ENCODE measurements at regions not wholly inside any gene's neighbourhood (a gene's known extent, or its start where the extent isn't known, plus 50 kb on each side); places are given as distances from the start of the nearest gene placed in this dataset.

DNA sequence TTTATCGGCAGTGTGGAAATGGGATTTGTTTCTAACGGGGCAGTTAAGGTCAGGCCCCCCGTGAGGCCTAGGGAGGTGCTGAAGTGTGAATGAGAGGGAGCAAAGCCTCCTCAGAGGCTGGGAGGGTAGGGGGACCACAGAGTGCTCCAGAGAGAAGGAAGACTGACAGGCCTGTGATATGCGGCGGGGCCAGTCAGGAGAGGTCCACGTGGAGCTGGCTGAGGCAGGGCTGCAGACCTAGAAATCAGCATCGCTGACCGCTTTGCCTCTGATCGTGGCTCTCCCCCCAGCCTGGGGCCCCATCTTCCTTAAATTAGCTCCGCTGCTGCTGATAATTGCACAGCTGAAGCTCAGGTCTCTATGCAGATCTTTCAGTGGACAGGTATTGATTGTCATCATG is 240.8 kb upstream of the PWP1 start:
- WGBS (ENCODE audit: insufficient coverage, low coverage, missing lambda C conversion rate), result 5% methylated on average over 10 of the region's 10 CpGs
- Histone ChIP-seq H3K36me3 (ENCODE audit: control insufficient read depth, insufficient read depth, low read length) (no peaks in the 10 kb centered on the region), H3K9me1 (ENCODE audit: control insufficient read depth, insufficient read depth, low read length) (no peaks in the 10 kb centered on the region), H3K4me3 (no peak overlapping the region), H3K9ac (ENCODE audit: insufficient read depth in 1 of 2, low read depth in 2 of 2, low read length in 2 of 2) (no peak overlapping the region), H3K9me3 (replicated peaks; ENCODE audit: control insufficient read depth, insufficient read depth, low read depth, low read length) (no peaks in the 10 kb centered on the region), H4K20me1 (replicated peaks; ENCODE audit: control insufficient read depth, insufficient read depth, low read length) (no peaks in the 10 kb centered on the region), H3K79me2 (ENCODE audit: control insufficient read depth, insufficient read depth, low read length) (no peaks in the 10 kb centered on the region), H3K4me1 (replicated peaks in 1 of 2; ENCODE audit: control insufficient read depth in 2 of 2, insufficient read depth in 2 of 2, low read length in 2 of 2) (no peaks in the 10 kb centered on the region), H3K4me2 (ENCODE audit: insufficient read depth, low read length) (no peak overlapping the region), H3K27me3 (ENCODE audit: control insufficient read depth in 2 of 2, insufficient read depth in 2 of 2, low read length in 2 of 2) (peaks cover 0 to 16% of the 10 kb centered on the region in 2 experiments; a peak in 3 of 5 replicates), H3K27ac (ENCODE audit: extremely low read depth, low read depth, low read length) (no peak overlapping the region), H2AFZ (ENCODE audit: low read depth, low read length) (no peak overlapping the region)
- no peak for ATAC-seq
- no TSS peak for BruUV-seq (replicated peaks)
- ChIA-PET CTCF (ENCODE audit: low intra/inter-chr PET ratio) (no interaction called here), POLR2A (interaction anchor here (0.7 kb wide), 1 partner anchor 11 kb away, joined by 3 read pairs; no protein-coding TSS in a partner anchor)
- TF ChIP-seq, protein P1, sequence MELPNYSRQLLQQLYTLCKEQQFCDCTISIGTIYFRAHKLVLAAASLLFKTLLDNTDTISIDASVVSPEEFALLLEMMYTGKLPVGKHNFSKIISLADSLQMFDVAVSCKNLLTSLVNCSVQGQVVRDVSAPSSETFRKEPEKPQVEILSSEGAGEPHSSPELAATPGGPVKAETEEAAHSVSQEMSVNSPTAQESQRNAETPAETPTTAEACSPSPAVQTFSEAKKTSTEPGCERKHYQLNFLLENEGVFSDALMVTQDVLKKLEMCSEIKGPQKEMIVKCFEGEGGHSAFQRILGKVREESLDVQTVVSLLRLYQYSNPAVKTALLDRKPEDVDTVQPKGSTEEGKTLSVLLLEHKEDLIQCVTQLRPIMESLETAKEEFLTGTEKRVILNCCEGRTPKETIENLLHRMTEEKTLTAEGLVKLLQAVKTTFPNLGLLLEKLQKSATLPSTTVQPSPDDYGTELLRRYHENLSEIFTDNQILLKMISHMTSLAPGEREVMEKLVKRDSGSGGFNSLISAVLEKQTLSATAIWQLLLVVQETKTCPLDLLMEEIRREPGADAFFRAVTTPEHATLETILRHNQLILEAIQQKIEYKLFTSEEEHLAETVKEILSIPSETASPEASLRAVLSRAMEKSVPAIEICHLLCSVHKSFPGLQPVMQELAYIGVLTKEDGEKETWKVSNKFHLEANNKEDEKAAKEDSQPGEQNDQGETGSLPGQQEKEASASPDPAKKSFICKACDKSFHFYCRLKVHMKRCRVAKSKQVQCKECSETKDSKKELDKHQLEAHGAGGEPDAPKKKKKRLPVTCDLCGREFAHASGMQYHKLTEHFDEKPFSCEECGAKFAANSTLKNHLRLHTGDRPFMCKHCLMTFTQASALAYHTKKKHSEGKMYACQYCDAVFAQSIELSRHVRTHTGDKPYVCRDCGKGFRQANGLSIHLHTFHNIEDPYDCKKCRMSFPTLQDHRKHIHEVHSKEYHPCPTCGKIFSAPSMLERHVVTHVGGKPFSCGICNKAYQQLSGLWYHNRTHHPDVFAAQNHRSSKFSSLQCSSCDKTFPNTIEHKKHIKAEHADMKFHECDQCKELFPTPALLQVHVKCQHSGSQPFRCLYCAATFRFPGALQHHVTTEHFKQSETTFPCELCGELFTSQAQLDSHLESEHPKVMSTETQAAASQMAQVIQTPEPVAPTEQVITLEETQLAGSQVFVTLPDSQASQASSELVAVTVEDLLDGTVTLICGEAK (IDR thresholded peaks at IDR 0.05), result no peak
- TF ChIP-seq, protein P1 (CRISPR knock-in tag; IDR thresholded peaks at IDR 0.05), result no peak
- no peak for TF ChIP-seq HDAC1 (IDR thresholded peaks at IDR 0.05)
- TF ChIP-seq, protein P2, sequence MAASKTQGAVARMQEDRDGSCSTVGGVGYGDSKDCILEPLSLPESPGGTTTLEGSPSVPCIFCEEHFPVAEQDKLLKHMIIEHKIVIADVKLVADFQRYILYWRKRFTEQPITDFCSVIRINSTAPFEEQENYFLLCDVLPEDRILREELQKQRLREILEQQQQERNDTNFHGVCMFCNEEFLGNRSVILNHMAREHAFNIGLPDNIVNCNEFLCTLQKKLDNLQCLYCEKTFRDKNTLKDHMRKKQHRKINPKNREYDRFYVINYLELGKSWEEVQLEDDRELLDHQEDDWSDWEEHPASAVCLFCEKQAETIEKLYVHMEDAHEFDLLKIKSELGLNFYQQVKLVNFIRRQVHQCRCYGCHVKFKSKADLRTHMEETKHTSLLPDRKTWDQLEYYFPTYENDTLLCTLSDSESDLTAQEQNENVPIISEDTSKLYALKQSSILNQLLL (CRISPR knock-in tag; IDR thresholded peaks at IDR 0.05; ENCODE audit: borderline replicate concordance), result no peak
- no peak for TF ChIP-seq ARID1B (IDR thresholded peaks at IDR 0.05)
- DNase-seq (ENCODE audit: extremely low read depth in 1 of 4, low spot score in 3 of 4), result no peak
- intact Hi-C loops (cut with micrococcal nuclease), result loop anchor here (5.0 kb wide), 1 partner anchor 168 kb away; no protein-coding TSS in a partner anchor
- no peak for FAIRE-seq
- in situ Hi-C loops (cut with MboI), result no loop called here
